DND-41 (cell line): ENCODE measurements at regions not wholly inside any gene's neighbourhood (a gene's known extent, or its start where the extent isn't known, plus 50 kb on each side); places are given as distances from the start of the nearest gene placed in this dataset.

ENCODE experiments used
- ATAC-seq: fragments of 200-7000 bp; cut with Tn5 transposase; 3 replicates; pipeline ENCODE4 v1.9.1; 2021; ENCODE audit warnings: low read depth; ENCODE audit not compliant: insufficient read depth
- DNase-seq: peaks from one replicate; pipeline ENCODE4 v3.0.0-alpha.2; 2020
- H2AFZ ChIP-seq: 2 replicates; pipeline ENCODE4 v1.6.0; 2012; ENCODE audit warnings: low read depth, low read length
- H3K27ac ChIP-seq: 2 replicates; pipeline ENCODE4 v1.5.1; 2012; ENCODE audit warnings: low read length, inconsistent platforms
- H3K27me3 ChIP-seq: fragments of 200-600 bp; sonication (generic); 2 replicates; pipeline ENCODE4 v1.6.0; 2012; ENCODE audit warnings: low read length, mild to moderate bottlenecking, inconsistent platforms; ENCODE audit not compliant: insufficient read depth, poor library complexity
- H3K36me3 ChIP-seq: 2 replicates; pipeline ENCODE4 v1.5.1; 2012; ENCODE audit warnings: low read length, inconsistent platforms; ENCODE audit not compliant: insufficient read depth
- H3K4me1 ChIP-seq: 2 replicates; pipeline ENCODE4 v1.5.1; 2012; ENCODE audit warnings: mild to moderate bottlenecking, low read length; ENCODE audit not compliant: insufficient read depth
- H3K4me2 ChIP-seq: 2 replicates; pipeline ENCODE4 v1.6.0; 2012; ENCODE audit warnings: mild to moderate bottlenecking, moderate library complexity, low read length, inconsistent platforms; ENCODE audit not compliant: insufficient read depth
- H3K4me3 ChIP-seq, 2 experiments: fragments of 200-600 bp in 1 of 2; shearing (Covaris generic) in 1 of 2; 2 replicates each; pipeline ENCODE4 v1.5.1; 2012 to 2016; ENCODE audit warnings: inconsistent platforms in 2 of 2, low read length in 2 of 2, mild to moderate bottlenecking in 2 of 2, low read depth in 1 of 2, moderate library complexity in 1 of 2
- H3K79me2 ChIP-seq: 2 replicates; pipeline ENCODE4 v1.6.0; 2012; ENCODE audit warnings: low read length, inconsistent platforms; ENCODE audit not compliant: insufficient read depth
- H3K9ac ChIP-seq: 2 replicates; pipeline ENCODE4 v1.6.0; 2012; ENCODE audit warnings: low read depth, mild to moderate bottlenecking, inconsistent platforms, low read length, moderate library complexity
- H3K9me3 ChIP-seq: 2 replicates; pipeline ENCODE4 v1.5.1; 2012; ENCODE audit warnings: low read length, moderate library complexity, mild to moderate bottlenecking, inconsistent platforms; ENCODE audit not compliant: insufficient read depth, severe bottlenecking
- H4K20me1 ChIP-seq: 2 replicates; pipeline ENCODE4 v1.6.0; 2012; ENCODE audit warnings: low read length; ENCODE audit not compliant: insufficient read depth
- CTCF ChIP-seq: IDR thresholded peaks from 2 replicates; pipeline ENCODE4 v1.5.1; 2012; ENCODE audit warnings: borderline replicate concordance, low read length, moderate library complexity, mild to moderate bottlenecking; ENCODE audit not compliant: poor library complexity, severe bottlenecking; ENCODE audit errors: extremely low read depth
- EZH2 ChIP-seq: IDR thresholded peaks from 3 replicates; pipeline ENCODE4 v1.6.1; 2012; ENCODE audit warnings: borderline replicate concordance, low read depth, mild to moderate bottlenecking, moderate library complexity, low read length, inconsistent platforms; ENCODE audit not compliant: severe bottlenecking

DNA sequence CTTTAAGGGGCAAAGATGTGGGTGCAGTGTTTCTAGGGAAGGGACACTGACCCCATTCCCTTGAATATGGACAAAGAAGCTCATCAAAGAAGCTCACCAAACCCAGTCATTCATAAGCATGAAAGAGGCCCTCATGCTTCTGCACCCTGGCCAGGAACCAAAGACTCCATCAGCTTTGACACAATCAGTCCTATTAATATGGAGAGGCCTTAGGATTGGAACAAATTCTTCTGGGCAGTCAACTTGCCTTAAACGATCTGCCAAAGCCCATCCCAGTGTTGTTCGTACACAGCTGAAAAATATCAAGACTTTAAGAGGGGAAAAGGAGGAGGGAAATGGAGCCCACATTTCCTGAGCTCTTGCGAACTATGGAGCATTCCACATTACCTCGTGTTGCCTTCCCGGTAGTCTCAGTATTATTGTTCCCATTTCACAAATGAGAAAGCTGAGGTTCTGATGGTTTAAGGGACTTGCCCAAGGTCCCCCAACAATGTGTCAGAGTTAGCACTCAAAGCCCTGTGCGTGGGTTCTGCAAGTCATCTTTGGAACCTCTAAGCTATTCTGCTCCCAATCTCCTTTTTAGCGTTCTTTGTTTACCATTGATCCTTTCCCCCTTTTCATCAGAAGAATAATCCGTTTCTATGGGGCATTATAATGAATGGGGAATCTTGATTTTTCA is 161.9 kb downstream of the ZBTB18 start:
- DNase-seq, result no peak
- Histone ChIP-seq H4K20me1 (no peaks in the 10 kb centered on the region), H3K9me3 (no peaks in the 10 kb centered on the region), H3K4me3 (no peak overlapping the region), H3K4me1 (no peaks in the 10 kb centered on the region), H3K27ac (no peak overlapping the region), H3K79me2 (no peaks in the 10 kb centered on the region), H3K4me2 (no peak overlapping the region), H3K9ac (no peak overlapping the region), H3K27me3 (no peaks in the 10 kb centered on the region), H3K36me3 (no peaks in the 10 kb centered on the region), H2AFZ (no peak overlapping the region)
- no peak for ATAC-seq
- TF ChIP-seq CTCF (no peak), EZH2 (no peak)

- Histone ChIP-seq H3K27ac (no peak overlapping the region), H3K4me1 (no peaks in the 10 kb centered on the region), H2AFZ (no peak overlapping the region), H3K9ac (no peak overlapping the region), H3K79me2 (no peaks in the 10 kb centered on the region), H4K20me1 (no peaks in the 10 kb centered on the region), H3K4me2 (no peak overlapping the region), H3K4me3 (no peak overlapping the region), H3K36me3 (no peaks in the 10 kb centered on the region), H3K27me3 (no peaks in the 10 kb centered on the region), H3K9me3 (no peaks in the 10 kb centered on the region)
- TF ChIP-seq CTCF, result no peak
- no peak for TF ChIP-seq EZH2
- ATAC-seq, result no peak
- DNase-seq, result no peak
These were observed 163.2 kb downstream of the ZBTB18 start for GRCh38 chr1:244214009-244214967.

DNA sequence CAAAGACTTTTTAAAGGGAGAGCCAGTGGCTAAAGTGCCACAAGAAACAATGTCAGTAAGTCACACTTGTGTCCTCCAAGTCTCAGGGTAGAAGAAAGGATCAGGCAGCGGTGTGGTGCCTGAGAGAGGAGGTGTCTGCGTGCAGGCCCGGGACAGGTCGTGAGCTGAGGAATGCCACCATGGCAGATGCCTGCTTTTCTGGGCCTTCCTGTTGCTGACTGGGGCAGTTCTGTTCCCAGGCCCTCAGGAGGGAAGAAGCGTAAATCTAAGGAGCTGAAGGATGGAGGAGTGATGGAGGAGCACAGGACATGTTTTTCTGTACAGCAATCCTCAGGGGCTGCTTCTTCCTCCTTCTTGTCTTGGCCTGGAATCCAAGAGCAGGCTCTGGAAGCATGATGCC is 165.8 kb downstream of the ZBTB18 start:
- H3K36me3 ChIP-seq, result no peaks in the 10 kb centered on the region
- no peaks in the 10 kb centered on the region for H3K27me3 ChIP-seq

More for the DNA sequence above, 165.8 kb downstream of the ZBTB18 start:
- Histone ChIP-seq H3K79me2 (no peaks in the 10 kb centered on the region), H3K27ac (no peak overlapping the region), H3K9me3 (no peaks in the 10 kb centered on the region), H2AFZ (no peak overlapping the region), H3K4me3 (no peak overlapping the region), H4K20me1 (no peaks in the 10 kb centered on the region), H3K4me2 (no peak overlapping the region), H3K9ac (no peak overlapping the region), H3K4me1 (no peaks in the 10 kb centered on the region)
- DNase-seq (no peak), ATAC-seq (no peak)
- no peak for TF ChIP-seq EZH2
- no peak for TF ChIP-seq CTCF
